ENCODE measurements at regions not wholly inside any gene's neighbourhood (a gene's known extent, or its start where the extent isn't known, plus 50 kb on each side); places are given as distances from the start of the nearest gene placed in this dataset.

DNA sequence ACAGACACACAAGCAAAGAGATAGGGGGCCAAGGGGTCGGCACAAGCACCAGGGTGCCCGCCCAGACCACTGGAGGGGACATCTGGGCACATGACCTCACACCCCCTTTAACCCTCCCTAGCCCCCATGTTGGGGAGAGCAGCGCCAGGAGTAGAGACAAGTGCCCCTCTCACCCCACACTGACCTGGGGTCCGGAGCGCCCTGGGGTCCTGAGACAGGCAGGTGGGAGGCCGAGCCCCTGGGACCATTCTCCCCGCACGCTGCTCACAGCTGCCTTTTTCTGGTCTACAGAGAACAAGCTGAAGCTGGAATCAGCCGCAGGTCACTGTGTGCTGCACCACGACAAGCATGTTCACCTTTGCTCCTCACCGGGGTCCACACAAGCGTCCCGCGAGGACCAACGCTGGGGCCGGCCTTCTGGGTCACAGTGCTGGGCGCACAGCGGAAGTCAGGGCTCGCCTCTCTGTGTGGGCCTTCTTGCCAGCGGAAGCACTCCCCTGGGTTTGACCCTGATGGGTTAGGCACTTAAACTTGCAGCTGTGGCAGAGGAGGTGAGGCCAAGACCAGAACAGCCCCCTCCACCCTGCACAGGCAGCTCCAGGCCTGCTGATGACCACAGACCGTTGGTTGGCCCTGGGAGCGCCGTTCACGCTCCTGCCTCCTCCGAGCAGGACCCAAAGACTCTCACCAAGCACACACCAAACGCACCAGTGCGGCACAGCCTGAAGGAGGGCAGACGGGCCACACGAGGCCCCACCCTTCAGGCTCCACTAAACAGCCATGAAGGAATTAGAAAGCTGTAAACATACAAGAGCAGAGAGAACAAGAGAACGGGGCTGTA, 275.3 kb downstream of the EIPR1 start:
- H3K4me3 ChIP-seq (ENCODE audit: low read depth, low read length) = no peak overlapping the region
- POLR2A ChIA-PET = no interaction called here
- no peaks in the 10 kb centered on the region for H3K36me3 ChIP-seq (ENCODE audit: control insufficient read depth, insufficient read depth, low read length)
- DNase-seq (ENCODE audit: low read depth) = no peak
- CTCF ChIA-PET = no interaction called here
- no peaks in the 10 kb centered on the region for H3K27me3 ChIP-seq (ENCODE audit: control insufficient read depth, insufficient read depth, low read length)
- TF ChIP-seq, protein P1, sequence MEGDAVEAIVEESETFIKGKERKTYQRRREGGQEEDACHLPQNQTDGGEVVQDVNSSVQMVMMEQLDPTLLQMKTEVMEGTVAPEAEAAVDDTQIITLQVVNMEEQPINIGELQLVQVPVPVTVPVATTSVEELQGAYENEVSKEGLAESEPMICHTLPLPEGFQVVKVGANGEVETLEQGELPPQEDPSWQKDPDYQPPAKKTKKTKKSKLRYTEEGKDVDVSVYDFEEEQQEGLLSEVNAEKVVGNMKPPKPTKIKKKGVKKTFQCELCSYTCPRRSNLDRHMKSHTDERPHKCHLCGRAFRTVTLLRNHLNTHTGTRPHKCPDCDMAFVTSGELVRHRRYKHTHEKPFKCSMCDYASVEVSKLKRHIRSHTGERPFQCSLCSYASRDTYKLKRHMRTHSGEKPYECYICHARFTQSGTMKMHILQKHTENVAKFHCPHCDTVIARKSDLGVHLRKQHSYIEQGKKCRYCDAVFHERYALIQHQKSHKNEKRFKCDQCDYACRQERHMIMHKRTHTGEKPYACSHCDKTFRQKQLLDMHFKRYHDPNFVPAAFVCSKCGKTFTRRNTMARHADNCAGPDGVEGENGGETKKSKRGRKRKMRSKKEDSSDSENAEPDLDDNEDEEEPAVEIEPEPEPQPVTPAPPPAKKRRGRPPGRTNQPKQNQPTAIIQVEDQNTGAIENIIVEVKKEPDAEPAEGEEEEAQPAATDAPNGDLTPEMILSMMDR (IDR thresholded peaks at IDR 0.05; ENCODE audit: insufficient read depth, low read depth, low read length) = no peak

DNA sequence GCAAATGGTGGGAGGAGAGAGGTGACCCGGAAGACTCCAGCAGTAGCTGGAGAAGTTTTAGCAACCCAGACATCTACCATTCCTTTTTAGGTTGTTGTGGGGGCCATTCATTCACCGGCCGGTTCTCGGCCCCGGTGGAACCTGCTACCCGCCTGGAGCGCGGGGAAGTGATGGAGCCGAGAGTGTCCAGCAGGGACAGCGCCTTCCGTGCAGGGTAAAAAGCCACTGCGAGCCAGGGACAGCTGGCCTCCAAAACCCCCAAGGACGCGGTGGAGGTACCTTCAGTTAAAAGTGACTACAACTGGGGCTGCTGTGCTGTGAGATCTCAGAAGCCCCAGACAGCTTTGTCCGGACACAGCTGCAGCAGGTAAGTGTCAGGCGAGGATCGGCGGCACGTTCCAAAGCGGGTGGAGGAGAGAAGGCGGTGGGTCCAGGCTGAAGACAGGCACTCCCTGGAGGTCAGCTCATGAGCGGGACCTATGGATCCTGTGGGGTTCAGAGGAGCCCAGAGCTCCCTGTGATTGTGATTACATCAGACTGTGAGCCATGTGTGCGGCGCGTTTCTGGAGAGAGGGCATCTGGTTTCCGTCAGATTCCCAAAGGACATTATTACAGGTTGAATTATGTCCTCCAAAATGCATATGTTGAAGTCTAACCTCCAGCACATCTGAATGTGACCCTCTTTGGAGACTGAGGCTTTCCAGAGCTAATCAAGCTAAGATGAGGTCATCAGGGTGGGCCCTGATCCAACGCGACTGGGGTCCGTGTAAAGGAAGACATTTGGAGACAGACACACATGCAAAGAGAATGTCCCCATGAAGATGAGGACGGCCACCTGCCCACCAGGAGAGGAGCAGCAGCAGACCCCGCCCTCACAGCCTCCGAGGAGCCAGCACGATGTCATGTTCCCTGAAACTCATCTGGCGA, 276.3 kb downstream of the EIPR1 start:
- ChIA-PET POLR2A (no interaction called here), CTCF (no interaction called here)
- Histone ChIP-seq H3K27me3 (ENCODE audit: control insufficient read depth, insufficient read depth, low read length) (no peaks in the 10 kb centered on the region), H3K36me3 (ENCODE audit: control insufficient read depth, insufficient read depth, low read length) (no peaks in the 10 kb centered on the region), H3K4me3 (ENCODE audit: low read depth, low read length) (no peak overlapping the region)
- TF ChIP-seq, protein P1 (IDR thresholded peaks at IDR 0.05; ENCODE audit: insufficient read depth, low read depth, low read length) = no peak
- no peak for DNase-seq (ENCODE audit: low read depth)

DNA sequence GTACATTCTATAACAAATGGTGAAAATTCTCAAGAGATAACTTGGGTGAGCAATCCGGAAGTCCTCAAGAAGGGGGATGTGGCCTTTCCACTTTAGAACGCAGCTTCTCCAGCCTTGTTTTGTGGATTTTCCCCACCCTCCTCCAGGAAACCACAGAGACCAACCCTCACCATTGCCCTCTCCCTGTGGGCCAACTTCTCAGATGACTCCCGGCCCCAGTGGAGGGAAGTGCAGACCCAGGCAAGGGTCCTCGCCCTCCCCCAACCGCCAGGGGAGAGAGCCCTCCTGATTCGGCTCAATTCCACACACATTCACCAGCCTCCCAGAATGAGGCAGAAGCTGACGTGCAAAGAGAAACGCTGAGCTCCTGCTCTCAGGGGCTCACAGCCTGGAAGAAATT, 277.2 kb downstream of the EIPR1 start:
- CTCF ChIA-PET = no interaction called here
- Histone ChIP-seq H3K27me3 (ENCODE audit: control insufficient read depth, insufficient read depth, low read length) (no peaks in the 10 kb centered on the region), H3K4me3 (ENCODE audit: low read depth, low read length) (no peak overlapping the region), H3K36me3 (ENCODE audit: control insufficient read depth, insufficient read depth, low read length) (no peaks in the 10 kb centered on the region)
- TF ChIP-seq, protein P1 (IDR thresholded peaks at IDR 0.05; ENCODE audit: insufficient read depth, low read depth, low read length) = no peak
- POLR2A ChIA-PET = no interaction called here
- no peak for DNase-seq (ENCODE audit: low read depth)

DNA sequence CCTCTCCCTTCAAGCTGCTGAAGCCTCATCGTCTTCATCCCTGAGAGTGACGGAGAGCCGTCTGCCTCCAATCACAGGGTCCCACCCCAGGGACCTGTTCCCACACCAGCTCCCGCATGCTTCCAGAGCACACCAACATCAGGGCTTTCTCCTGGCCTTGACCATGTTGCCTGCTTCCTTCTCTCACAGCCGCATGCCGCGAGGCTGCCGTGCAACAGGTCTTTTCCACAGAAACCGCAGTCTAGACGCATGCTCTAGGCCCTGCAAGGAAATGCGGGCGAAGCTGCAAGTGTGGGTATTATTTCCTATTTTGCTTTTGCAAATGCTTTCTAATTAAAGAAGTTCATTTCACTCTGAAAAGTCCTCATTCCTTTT, 277.8 kb downstream of the EIPR1 start:
- no peak for DNase-seq (ENCODE audit: low read depth)
- H3K27me3 ChIP-seq (ENCODE audit: control insufficient read depth, insufficient read depth, low read length) = no peaks in the 10 kb centered on the region
- TF ChIP-seq, protein P1 (IDR thresholded peaks at IDR 0.05; ENCODE audit: insufficient read depth, low read depth, low read length) = no peak
- ChIA-PET POLR2A (no interaction called here), CTCF (no interaction called here)
- no peak overlapping the region for H3K4me3 ChIP-seq (ENCODE audit: low read depth, low read length)
- no peaks in the 10 kb centered on the region for H3K36me3 ChIP-seq (ENCODE audit: control insufficient read depth, insufficient read depth, low read length)

DNA sequence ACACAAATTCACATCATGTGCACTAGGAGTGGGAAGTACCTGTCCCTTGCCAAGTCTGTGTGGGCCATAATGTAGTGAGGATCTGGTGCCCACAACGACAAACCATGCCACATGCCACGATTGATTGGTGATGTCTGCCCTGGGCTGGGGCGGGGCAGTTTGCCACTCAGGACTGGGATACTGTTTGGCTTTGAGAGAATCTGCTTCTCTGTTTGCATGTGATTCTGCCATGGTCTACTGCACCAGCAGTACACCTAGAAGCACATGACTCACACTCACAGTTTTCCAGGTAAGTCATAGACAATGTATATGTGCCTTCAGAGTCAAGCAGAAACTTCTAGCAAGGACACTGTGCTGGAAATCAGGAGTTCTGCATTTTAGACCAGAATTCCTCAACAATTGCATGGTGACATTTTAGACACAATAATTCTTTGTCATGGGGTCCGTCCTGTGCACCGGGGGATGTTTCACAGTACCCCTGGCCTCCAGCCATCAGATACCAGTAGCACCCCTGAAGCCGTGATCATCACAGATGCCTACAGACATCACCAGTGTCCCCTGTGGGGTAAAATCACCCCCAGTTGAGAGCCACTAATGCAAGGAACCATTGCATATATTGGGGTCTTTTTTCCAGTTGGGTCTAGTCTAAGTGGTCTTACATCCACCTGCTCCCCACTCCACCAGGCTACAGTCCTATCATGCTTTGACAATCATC, 278.3 kb downstream of the EIPR1 start:
- no peaks in the 10 kb centered on the region for H3K36me3 ChIP-seq (ENCODE audit: control insufficient read depth, insufficient read depth, low read length)
- POLR2A ChIA-PET = no interaction called here
- no peak overlapping the region for H3K4me3 ChIP-seq (ENCODE audit: low read depth, low read length)
- CTCF ChIA-PET = no interaction called here
- H3K27me3 ChIP-seq (ENCODE audit: control insufficient read depth, insufficient read depth, low read length) = no peaks in the 10 kb centered on the region
- TF ChIP-seq, protein P1 (IDR thresholded peaks at IDR 0.05; ENCODE audit: insufficient read depth, low read depth, low read length) = no peak
- DNase-seq (ENCODE audit: low read depth) = no peak
